Left ventricle myocardium inferior (tissue), 1 donor: ENCODE measurements at regions not wholly inside any gene's neighbourhood (a gene's known extent, or its start where the extent isn't known, plus 50 kb on each side); places are given as distances from the start of the nearest gene placed in this dataset.

Experiments used
- DNase-seq: peaks from one replicate; pipeline ENCODE4 v3.0.0-alpha.2; 2020
- H3K27ac ChIP-seq: fragments of 200-600 bp; replicated peaks from 2 replicates; pipeline ENCODE4 v1.8.0; 2021
- H3K27me3 ChIP-seq: fragments of 200-600 bp; 2 replicates; pipeline ENCODE4 v1.8.0; 2021; ENCODE audit warnings: low read depth
- H3K36me3 ChIP-seq: fragments of 200-600 bp; 2 replicates; pipeline ENCODE4 v1.8.0; 2021
- H3K4me1 ChIP-seq: fragments of 200-600 bp; 2 replicates; pipeline ENCODE4 v1.8.0; 2021
- H3K4me3 ChIP-seq: fragments of 200-600 bp; 2 replicates; pipeline ENCODE4 v1.8.0; 2021; ENCODE audit warnings: mild to moderate bottlenecking, moderate library complexity
- H3K9me3 ChIP-seq: fragments of 200-600 bp; replicated peaks from 2 replicates; pipeline ENCODE4 v1.8.0; 2021
- CTCF ChIP-seq: fragments of 200-600 bp; IDR thresholded peaks from 2 replicates; pipeline ENCODE4 v1.8.0; 2021; ENCODE audit warnings: antibody characterized with exemption, mild to moderate bottlenecking, borderline replicate concordance
- intact Hi-C: fragments of 100-400 bp; cut with micrococcal nuclease; formaldehyde crosslinking; loops from one replicate; pipeline ENCODE4 v1.11.0; 2022
- donor health status: DM: no; HTN: yes; CAD: no; lungs with severe emphysema.

GRCh38 chr5:161105525-161105924, 253.5 kb upstream of the ATP10B start:
- TF ChIP-seq CTCF = no peak
- H3K4me3 ChIP-seq = no peak overlapping the region
- intact Hi-C loops = no loop called here
- no peaks in the 10 kb centered on the region for H3K27me3 ChIP-seq
- no peaks in the 10 kb centered on the region for H3K9me3 ChIP-seq
- no peaks in the 10 kb centered on the region for H3K36me3 ChIP-seq
- H3K4me1 ChIP-seq = no peaks in the 10 kb centered on the region
- H3K27ac ChIP-seq = no peak overlapping the region
- DNase-seq = no peak

DNA sequence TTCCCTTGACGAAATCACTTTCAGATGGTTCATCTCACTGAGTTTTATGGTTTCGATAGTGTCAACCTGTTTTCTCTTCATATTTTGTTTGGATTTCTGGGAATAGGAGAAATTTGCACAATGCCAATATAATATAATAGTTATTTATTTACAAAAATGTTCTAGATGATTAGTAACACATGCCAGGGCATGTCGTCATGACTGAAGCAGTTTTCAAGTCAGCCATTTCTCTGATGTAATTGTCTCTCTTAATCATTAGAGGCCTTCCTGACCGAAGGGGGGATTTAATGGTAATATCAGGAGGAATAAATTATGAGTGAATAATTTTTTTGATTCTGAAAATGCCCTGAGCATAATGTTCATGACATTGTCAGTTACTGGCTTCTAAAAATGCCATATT, 246.5 kb upstream of the ATP10B start:
- Histone ChIP-seq H3K4me3 (no peak overlapping the region), H3K36me3 (no peaks in the 10 kb centered on the region), H3K27ac (no peak overlapping the region), H3K27me3 (no peaks in the 10 kb centered on the region), H3K4me1 (no peaks in the 10 kb centered on the region), H3K9me3 (no peaks in the 10 kb centered on the region)
- intact Hi-C loops = no loop called here
- no peak for DNase-seq
- TF ChIP-seq CTCF = no peak

DNA sequence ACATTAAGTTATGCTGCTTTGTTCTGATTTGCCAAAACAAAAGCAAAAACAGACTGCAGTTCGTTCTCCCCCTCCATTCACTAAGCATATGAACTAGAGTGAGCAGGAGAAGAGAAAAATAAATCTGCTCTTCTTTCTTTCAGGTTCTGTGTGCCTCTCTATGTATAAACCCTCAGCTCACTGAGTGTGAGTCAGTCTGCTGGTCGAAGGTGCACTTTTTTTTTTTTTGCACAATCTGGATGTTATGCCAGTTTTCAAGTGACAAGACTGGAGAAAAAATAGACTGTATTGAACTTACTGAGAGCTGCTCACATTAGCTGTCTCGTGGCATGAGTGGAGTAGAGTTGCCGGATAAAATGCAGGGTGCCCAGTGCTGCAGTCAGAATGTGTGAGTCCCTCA, 244.6 kb upstream of the ATP10B start:
- Histone ChIP-seq H3K4me1 (no peaks in the 10 kb centered on the region), H3K27ac (no peak overlapping the region), H3K4me3 (no peak overlapping the region), H3K36me3 (no peaks in the 10 kb centered on the region), H3K27me3 (no peaks in the 10 kb centered on the region), H3K9me3 (no peaks in the 10 kb centered on the region)
- intact Hi-C loops = no loop called here
- DNase-seq = no peak
- no peak for TF ChIP-seq CTCF

DNA sequence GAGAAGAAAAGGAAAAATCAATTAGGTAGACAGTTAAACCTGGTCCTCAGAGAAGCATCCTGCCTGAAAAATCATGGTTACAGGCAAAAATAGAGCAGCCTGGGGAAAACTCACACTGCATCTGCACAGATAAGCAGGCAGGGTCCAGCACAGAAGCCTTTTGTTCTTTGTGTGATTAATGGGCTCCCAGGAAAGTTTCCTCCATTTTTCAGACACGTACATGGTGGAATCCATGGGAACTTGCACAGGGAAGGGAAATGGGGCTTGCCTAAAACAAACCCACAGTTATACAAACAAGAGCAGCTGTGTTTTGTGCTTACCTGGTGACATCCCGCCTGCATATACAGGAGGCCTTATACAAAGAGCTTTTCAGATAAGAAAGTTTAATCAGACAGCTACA, 243.9 kb upstream of the ATP10B start:
- no peak for TF ChIP-seq CTCF
- Histone ChIP-seq H3K9me3 (no peaks in the 10 kb centered on the region), H3K4me3 (no peak overlapping the region), H3K4me1 (no peaks in the 10 kb centered on the region), H3K36me3 (no peaks in the 10 kb centered on the region), H3K27me3 (no peaks in the 10 kb centered on the region), H3K27ac (no peak overlapping the region)
- DNase-seq = no peak
- intact Hi-C loops = no loop called here

DNA sequence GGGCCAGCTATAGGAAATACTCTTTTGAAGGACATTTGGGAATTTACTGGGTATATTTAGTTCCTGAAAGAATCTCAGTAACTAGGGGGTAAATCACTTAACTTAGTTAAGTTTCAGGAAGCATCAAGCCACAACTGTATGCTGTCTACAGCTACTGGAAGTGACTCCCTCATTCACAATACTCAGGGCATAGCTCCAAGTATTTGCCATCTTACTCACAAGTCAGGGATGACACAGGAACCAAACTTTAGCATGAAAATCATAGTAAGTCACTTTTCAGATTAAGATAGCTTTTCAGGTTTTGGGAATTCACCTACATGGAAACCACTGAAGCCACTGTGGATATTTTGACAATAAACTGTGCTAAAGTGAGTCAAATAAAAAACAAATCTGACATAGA, 242.4 kb upstream of the ATP10B start:
- DNase-seq = no peak
- intact Hi-C loops = no loop called here
- H3K9me3 ChIP-seq = no peaks in the 10 kb centered on the region
- H3K36me3 ChIP-seq = no peaks in the 10 kb centered on the region
- H3K4me1 ChIP-seq = no peaks in the 10 kb centered on the region
- TF ChIP-seq CTCF = no peak
- H3K4me3 ChIP-seq = no peak overlapping the region
- no peak overlapping the region for H3K27ac ChIP-seq
- H3K27me3 ChIP-seq = no peaks in the 10 kb centered on the region

- H3K27me3 ChIP-seq = no peaks in the 10 kb centered on the region
Measured at GRCh38 chr5:161093100-161093499, 241.1 kb upstream of the ATP10B start.

More at GRCh38 chr5:161093100-161093499, 241.1 kb upstream of the ATP10B start:
- Histone ChIP-seq H3K4me3 (no peak overlapping the region), H3K4me1 (no peaks in the 10 kb centered on the region), H3K9me3 (no peaks in the 10 kb centered on the region), H3K27ac (no peak overlapping the region), H3K36me3 (no peaks in the 10 kb centered on the region)
- intact Hi-C loops = no loop called here
- no peak for TF ChIP-seq CTCF
- DNase-seq = no peak
